ENCODE measurements at regions not wholly inside any gene's neighbourhood (a gene's known extent, or its start where the extent isn't known, plus 50 kb on each side); places are given as distances from the start of the nearest gene placed in this dataset.

- no peak for DNase-seq
Observed at GRCh38 chr18:72342933-72343332, 201.2 kb downstream of the CBLN2 start.

GRCh38 chr18:72339976-72340375 lies 204.2 kb downstream of the CBLN2 start:
- no peak for DNase-seq

- DNase-seq, result no peak
Observed at GRCh38 chr18:72336786-72337185, 207.4 kb downstream of the CBLN2 start.

GRCh38 chr18:72329533-72329932 lies 214.6 kb downstream of the CBLN2 start:
- DNase-seq, result no peak

- DNase-seq, result no peak
Observed at GRCh38 chr18:72325307-72325706, 218.8 kb downstream of the CBLN2 start.

GRCh38 chr18:72324677-72325076 lies 219.5 kb downstream of the CBLN2 start:
- DNase-seq, result no peak

- no peak for DNase-seq
Observed at GRCh38 chr18:72316497-72316896, 227.6 kb downstream of the CBLN2 start.

- DNase-seq, result peak; percentile 41
Observed at GRCh38 chr18:72283148-72283925, 260.8 kb downstream of the CBLN2 start.

- DNase-seq, result no peak
Observed at GRCh38 chr18:72273025-72273424, 271.1 kb downstream of the CBLN2 start.

GRCh38 chr18:72261590-72261989 lies 282.6 kb downstream of the CBLN2 start:
- DNase-seq, result peak; percentile 56

- DNase-seq, result no peak
Observed at GRCh38 chr18:72246076-72246475, 298.1 kb downstream of the CBLN2 start.

GRCh38 chr18:72235422-72235821 lies 308.7 kb downstream of the CBLN2 start:
- DNase-seq, result no peak

GRCh38 chr18:72233106-72233505 lies 311.0 kb downstream of the CBLN2 start:
- no peak for DNase-seq

- DNase-seq, result no peak
Observed at GRCh38 chr18:72232644-72233043, 311.5 kb downstream of the CBLN2 start.

- DNase-seq, result no peak
Observed at GRCh38 chr18:72225958-72226357, 318.2 kb downstream of the CBLN2 start.

- no peak for DNase-seq
Observed at GRCh38 chr18:72223733-72224132, 320.4 kb downstream of the CBLN2 start.

GRCh38 chr18:72208920-72209676 lies 335.0 kb downstream of the CBLN2 start:
- no peak for DNase-seq

GRCh38 chr18:72207280-72207679 lies 336.9 kb downstream of the CBLN2 start:
- no peak for DNase-seq

GRCh38 chr18:72206814-72207213 lies 337.3 kb downstream of the CBLN2 start:
- no peak for DNase-seq

- peak; percentile 73 for DNase-seq
Observed at GRCh38 chr18:72201032-72201431, 343.1 kb downstream of the CBLN2 start.

- no peak for DNase-seq
Observed at GRCh38 chr18:72197591-72197990, 346.6 kb downstream of the CBLN2 start.

GRCh38 chr18:72194072-72194471 lies 350.1 kb downstream of the CBLN2 start:
- DNase-seq, result no peak

GRCh38 chr18:72187956-72188355 lies 356.2 kb downstream of the CBLN2 start:
- no peak for DNase-seq

- no peak for DNase-seq
Observed at GRCh38 chr18:72181241-72181764, 362.8 kb downstream of the CBLN2 start.

Data from OCI-M1 (cell line).